ENCODE measurements at regions not wholly inside any gene's neighbourhood (a gene's known extent, or its start where the extent isn't known, plus 50 kb on each side); places are given as distances from the start of the nearest gene placed in this dataset.

DNA sequence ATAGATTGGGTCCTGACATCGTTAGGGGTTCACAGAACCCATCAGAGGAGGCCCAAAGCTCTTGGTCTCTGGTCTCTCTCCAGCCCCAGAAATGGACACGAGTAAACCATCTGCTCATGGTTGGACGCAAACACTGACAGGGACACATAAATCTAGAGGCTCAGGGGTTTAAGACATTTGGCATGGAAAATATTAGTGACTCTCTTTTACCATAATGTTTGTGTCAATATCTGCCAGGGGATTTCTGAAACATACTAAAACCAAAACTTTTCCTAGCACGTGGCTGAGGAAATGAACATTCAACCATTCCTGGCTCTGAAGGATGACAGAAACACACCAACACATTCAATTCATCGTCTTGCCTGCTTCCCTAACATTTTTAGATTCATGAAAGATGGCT lies 226.2 kb downstream of the SP3 start:
- Mint-ChIP-seq H3K27me3 (ENCODE audit: insufficient read depth) (peaks cover 5% of the 10 kb centered on the region), H3K9me3 (no peaks in the 10 kb centered on the region), H3K36me3 (ENCODE audit: low read depth) (no peaks in the 10 kb centered on the region), H3K4me3 (no peak overlapping the region), H3K27ac (no peak overlapping the region), H3K4me1 (no peaks in the 10 kb centered on the region)
- no peak overlapping the region for H3K27ac ChIP-seq (ENCODE audit: low read depth, low read length)
- no peak overlapping the region for H3K9ac ChIP-seq (ENCODE audit: extremely low read depth, low read length, poor library complexity, severe bottlenecking)
- TF ChIP-seq, protein P1, sequence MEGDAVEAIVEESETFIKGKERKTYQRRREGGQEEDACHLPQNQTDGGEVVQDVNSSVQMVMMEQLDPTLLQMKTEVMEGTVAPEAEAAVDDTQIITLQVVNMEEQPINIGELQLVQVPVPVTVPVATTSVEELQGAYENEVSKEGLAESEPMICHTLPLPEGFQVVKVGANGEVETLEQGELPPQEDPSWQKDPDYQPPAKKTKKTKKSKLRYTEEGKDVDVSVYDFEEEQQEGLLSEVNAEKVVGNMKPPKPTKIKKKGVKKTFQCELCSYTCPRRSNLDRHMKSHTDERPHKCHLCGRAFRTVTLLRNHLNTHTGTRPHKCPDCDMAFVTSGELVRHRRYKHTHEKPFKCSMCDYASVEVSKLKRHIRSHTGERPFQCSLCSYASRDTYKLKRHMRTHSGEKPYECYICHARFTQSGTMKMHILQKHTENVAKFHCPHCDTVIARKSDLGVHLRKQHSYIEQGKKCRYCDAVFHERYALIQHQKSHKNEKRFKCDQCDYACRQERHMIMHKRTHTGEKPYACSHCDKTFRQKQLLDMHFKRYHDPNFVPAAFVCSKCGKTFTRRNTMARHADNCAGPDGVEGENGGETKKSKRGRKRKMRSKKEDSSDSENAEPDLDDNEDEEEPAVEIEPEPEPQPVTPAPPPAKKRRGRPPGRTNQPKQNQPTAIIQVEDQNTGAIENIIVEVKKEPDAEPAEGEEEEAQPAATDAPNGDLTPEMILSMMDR (conservative IDR thresholded peaks at IDR 0.05) = no peak
- H3K27me3 ChIP-seq (ENCODE audit: control insufficient read depth, insufficient read depth, low read length, poor library complexity, severe bottlenecking) = no peaks in the 10 kb centered on the region
- H3K4me1 ChIP-seq (ENCODE audit: control insufficient read depth, insufficient read depth, low read length) = no peaks in the 10 kb centered on the region
- H3K4me3 ChIP-seq (ENCODE audit: low read length) = no peak overlapping the region
- H3K9me3 ChIP-seq (ENCODE audit: control insufficient read depth, low read length) = no peaks in the 10 kb centered on the region
- no peak for DNase-seq
- WGBS, 2 experiments (ENCODE audit: insufficient coverage in 1 of 2, insufficient read length in 1 of 2) = 92 to 95% methylated on average over 5 of the region's 5 CpGs
- H3K36me3 ChIP-seq (ENCODE audit: control insufficient read depth, insufficient read depth, low read length) = no peaks in the 10 kb centered on the region

DNA sequence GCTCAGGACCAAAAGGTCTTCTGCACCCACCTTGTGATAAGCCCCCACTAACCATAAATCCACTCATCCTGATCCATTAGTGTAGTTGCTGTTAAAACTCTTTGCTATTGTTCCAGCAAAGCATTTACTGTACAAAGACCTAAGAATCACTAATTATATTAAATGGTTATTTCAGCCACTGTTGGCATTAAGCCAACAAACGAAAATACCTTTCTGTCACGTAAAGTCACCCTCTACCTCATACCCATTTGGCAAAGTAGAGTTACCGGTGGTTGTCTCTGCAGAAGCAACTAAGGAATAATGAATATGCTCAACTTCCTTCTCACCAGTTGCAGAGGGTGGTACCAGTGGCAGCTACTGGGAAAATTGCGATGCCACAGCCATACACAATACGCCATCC lies 224.5 kb downstream of the SP3 start:
- Mint-ChIP-seq H3K27me3 (ENCODE audit: insufficient read depth) (peaks cover 5% of the 10 kb centered on the region), H3K4me3 (no peak overlapping the region), H3K9me3 (no peaks in the 10 kb centered on the region), H3K36me3 (ENCODE audit: low read depth) (no peaks in the 10 kb centered on the region), H3K27ac (no peak overlapping the region), H3K4me1 (no peaks in the 10 kb centered on the region)
- Histone ChIP-seq H3K4me1 (ENCODE audit: control insufficient read depth, insufficient read depth, low read length) (no peaks in the 10 kb centered on the region), H3K9me3 (ENCODE audit: control insufficient read depth, low read length) (no peaks in the 10 kb centered on the region), H3K27ac (ENCODE audit: low read depth, low read length) (no peak overlapping the region), H3K36me3 (ENCODE audit: control insufficient read depth, insufficient read depth, low read length) (no peaks in the 10 kb centered on the region), H3K27me3 (ENCODE audit: control insufficient read depth, insufficient read depth, low read length, poor library complexity, severe bottlenecking) (no peaks in the 10 kb centered on the region), H3K9ac (ENCODE audit: extremely low read depth, low read length, poor library complexity, severe bottlenecking) (no peak overlapping the region), H3K4me3 (ENCODE audit: low read length) (no peak overlapping the region)
- no peak for DNase-seq
- 94% methylated on average over 5 of the region's 5 CpGs; no CpG with 5 or more reads in 1 of the 2 experiments for WGBS, 2 experiments (ENCODE audit: insufficient coverage in 1 of 2, insufficient read length in 1 of 2)
- TF ChIP-seq, protein P1 (conservative IDR thresholded peaks at IDR 0.05) = no peak

GRCh38 chr2:173741759-173742158 lies 223.4 kb downstream of the SP3 start:
- no peak for DNase-seq
- peaks cover 4% of the 10 kb centered on the region for H3K4me1 Mint-ChIP-seq
- no peak overlapping the region for H3K27ac Mint-ChIP-seq
- Histone ChIP-seq H3K9me3 (ENCODE audit: control insufficient read depth, low read length) (no peaks in the 10 kb centered on the region), H3K36me3 (ENCODE audit: control insufficient read depth, insufficient read depth, low read length) (no peaks in the 10 kb centered on the region), H3K4me3 (ENCODE audit: low read length) (no peak overlapping the region), H3K27ac (ENCODE audit: low read depth, low read length) (no peak overlapping the region), H3K27me3 (ENCODE audit: control insufficient read depth, insufficient read depth, low read length, poor library complexity, severe bottlenecking) (no peaks in the 10 kb centered on the region), H3K4me1 (ENCODE audit: control insufficient read depth, insufficient read depth, low read length) (no peaks in the 10 kb centered on the region), H3K9ac (ENCODE audit: extremely low read depth, low read length, poor library complexity, severe bottlenecking) (no peak overlapping the region)
- no peak overlapping the region for H3K4me3 Mint-ChIP-seq
- WGBS, 2 experiments (ENCODE audit: insufficient coverage in 1 of 2, insufficient read length in 1 of 2) = 81 to 100% methylated on average over 2 of the region's 2 CpGs
- H3K9me3 Mint-ChIP-seq = no peaks in the 10 kb centered on the region
- TF ChIP-seq, protein P1 (conservative IDR thresholded peaks at IDR 0.05) = no peak
- H3K27me3 Mint-ChIP-seq (ENCODE audit: insufficient read depth) = peaks cover 5% of the 10 kb centered on the region
- no peaks in the 10 kb centered on the region for H3K36me3 Mint-ChIP-seq (ENCODE audit: low read depth)
